WI38 (cell line): ENCODE measurements at regions not wholly inside any gene's neighbourhood (a gene's known extent, or its start where the extent isn't known, plus 50 kb on each side); places are given as distances from the start of the nearest gene placed in this dataset.

Experiments
- H3K4me3 ChIP-seq: 2 replicates; pipeline ENCODE4 v1.5.1; 2011; ENCODE audit warnings: low read depth, mild to moderate bottlenecking, control low read depth, low read length
- CTCF ChIP-seq: IDR thresholded peaks from 2 replicates; pipeline ENCODE4 v1.5.1; 2012; ENCODE audit warnings: low read depth, mild to moderate bottlenecking, control low read depth, low read length

DNA sequence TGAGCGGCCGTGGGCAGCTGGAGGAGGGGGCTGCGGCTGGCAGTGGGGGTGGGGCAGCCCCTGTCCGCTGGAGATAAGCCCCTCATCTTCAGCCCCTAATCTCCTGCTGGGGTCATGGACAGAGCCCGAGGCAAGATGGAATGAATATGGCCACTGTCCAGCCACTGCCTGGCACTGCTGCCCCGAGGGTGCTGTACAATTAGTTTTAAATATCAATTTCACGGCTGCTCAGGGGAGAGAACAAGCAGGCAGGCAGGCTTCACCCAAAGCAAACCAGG is 64.1 kb upstream of the NKX1-1 start:
- H3K4me3 ChIP-seq, result no peak overlapping the region
- no peak for TF ChIP-seq CTCF

DNA sequence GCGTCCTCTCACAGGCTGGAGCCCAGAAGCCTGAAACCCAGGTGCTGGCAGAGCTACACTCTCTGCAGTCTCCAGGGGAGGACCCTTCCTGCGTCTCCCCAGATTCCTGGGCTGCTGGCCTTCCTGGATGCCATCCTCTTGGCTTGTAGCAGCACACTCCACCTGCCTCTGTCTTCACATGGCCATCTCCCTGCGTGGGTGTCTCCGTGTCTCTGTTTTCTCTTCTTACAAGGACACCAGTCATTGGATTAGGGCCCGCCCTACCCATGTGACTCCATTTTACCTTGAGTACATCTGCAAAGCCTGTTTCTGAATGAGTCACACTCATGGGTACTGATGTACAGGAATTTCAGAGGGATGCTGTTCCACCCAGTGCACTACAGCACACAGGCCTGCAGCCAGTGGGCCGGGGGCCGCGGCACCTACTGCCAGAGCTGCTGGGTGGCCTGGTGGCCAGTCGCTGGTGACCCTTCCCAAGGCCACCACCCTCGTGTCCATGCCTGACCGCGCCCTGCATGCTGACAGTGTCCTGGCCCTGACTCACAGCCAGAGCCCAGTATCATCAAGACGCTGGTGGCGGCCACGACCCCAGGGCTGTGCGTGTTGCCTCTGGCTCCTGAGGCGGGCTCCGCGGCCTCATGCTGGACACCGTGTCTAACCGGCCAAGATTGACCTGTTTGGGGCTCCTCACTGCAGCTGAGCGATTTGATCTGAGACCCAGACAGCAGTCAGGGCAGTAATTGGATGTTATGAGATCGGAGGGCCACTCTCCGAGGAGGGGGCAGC is 63.6 kb upstream of the NKX1-1 start:
- no peak overlapping the region for H3K4me3 ChIP-seq
- TF ChIP-seq CTCF, result no peak

DNA sequence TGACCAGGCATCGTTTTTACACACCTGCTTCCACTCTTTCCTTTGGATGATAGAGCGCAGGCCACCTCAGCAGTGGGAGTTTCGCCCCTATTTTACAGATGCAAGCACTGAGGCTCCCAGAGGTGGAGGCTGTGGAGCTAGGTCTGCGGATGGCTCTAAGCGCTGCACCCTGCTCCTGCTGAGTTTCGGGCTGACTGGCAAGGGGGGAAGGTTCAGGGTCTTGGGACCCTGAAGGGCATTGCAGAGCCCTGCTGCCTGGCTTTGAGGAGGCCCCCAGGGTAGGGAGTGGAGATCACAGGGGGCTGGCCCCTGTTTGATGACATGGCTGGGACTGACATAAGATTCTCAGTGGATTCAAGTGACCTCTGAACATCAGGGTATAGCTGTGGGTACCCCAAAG is 62.8 kb upstream of the NKX1-1 start:
- no peak overlapping the region for H3K4me3 ChIP-seq
- TF ChIP-seq CTCF, result no peak

GRCh38 chr4:1467581-1468458 is 61.6 kb upstream of the NKX1-1 start:
- no peak overlapping the region for H3K4me3 ChIP-seq
- no peak for TF ChIP-seq CTCF

DNA sequence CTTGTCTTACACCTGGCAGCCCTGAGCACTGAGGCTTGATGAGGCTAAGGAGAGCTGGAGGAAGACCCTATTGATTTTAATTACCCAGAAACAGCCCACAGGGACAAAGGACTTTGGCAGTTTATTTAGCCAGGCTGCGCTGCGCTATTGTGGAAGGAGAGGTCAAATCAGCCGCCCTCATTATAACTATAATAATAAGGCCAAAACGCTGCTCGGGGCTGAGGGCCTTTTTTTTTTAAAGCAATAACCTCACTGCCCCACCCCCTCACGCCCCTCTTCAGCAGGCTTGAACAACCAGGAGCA is 60.6 kb upstream of the NKX1-1 start:
- TF ChIP-seq CTCF, result no peak
- H3K4me3 ChIP-seq, result no peak overlapping the region

DNA sequence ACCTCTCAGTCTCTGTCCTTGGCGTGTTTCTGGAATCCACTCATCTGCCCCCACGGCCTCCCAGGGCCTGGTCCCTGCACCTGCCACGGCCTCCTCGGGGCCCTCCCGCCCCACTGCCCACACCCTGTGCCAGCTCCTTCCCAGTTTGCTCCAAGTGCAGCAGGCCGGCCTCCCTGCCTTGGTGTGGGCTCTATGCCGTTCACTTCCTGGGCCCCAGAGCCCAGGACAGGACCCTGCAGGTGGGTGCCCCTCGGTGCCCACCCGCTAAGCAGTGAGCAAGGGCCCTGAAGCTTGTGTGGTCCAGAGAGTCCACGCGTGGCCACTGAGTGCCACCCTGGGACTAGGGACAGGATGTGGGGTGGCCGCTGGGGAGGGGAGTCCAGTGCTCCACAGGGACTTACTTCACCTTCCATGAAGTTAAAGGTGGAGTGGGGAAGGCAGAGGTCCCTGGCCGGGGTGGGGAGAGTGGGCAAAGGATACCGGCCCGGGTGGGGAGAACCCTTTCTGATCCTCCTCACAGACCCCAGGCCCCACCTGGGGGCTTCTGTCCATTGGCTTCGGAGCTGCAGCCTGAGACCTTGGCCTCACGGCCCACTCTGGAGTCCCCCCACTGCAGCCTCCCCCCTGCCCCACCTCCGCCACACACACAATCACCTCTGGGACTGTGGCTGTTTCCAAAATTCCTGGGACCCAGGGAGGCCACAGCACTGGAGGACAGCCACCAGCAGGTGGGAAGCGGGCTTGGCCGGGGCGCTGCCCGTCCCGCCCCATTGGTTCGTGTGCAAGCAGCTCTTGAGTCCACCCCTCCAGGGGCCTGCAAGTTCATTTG is 60.0 kb upstream of the NKX1-1 start:
- no peak overlapping the region for H3K4me3 ChIP-seq
- TF ChIP-seq CTCF, result no peak
